ENCODE measurements at regions not wholly inside any gene's neighbourhood (a gene's known extent, or its start where the extent isn't known, plus 50 kb on each side); places are given as distances from the start of the nearest gene placed in this dataset.

DNA sequence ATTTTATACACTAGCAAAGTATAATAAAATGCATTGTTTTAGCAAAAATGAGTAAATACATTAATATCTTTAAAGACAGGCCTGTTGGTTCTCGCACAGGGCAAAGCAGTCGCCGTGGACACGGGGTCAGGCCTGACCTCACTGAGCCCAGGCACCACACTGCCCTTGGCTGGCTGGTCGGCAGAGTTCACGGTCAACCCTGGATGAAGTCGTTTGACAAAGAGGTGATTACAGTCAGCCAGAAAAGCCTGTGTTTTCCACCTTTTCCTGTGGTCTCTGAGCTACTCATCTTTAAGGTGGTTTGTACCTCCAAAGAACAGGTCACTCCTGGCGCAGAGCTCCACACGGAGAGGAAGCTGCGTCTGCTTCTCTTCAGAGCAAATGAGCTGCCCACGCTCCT, 191.5 kb downstream of the DLL1 start:
- ChIA-PET CTCF (ENCODE audit: partially characterized antibody) (no interaction called here), POLR2A (ENCODE audit: partially characterized antibody) (no interaction called here)
- Histone ChIP-seq H3K79me1 (ENCODE audit: low read depth, low read length) (no peaks in the 10 kb centered on the region), H2BK20ac (ENCODE audit: low read length) (no peak overlapping the region), H3K27me3 (replicated peaks in 1 of 4; ENCODE audit: control insufficient read depth in 3 of 4, extremely low read depth in 1 of 4, insufficient read depth in 3 of 4, low read length in 3 of 4) (no peaks in the 10 kb centered on the region), H3K23ac (ENCODE audit: insufficient read length) (no peak overlapping the region), H3K36me3 (ENCODE audit: control insufficient read depth in 2 of 4, insufficient read depth in 4 of 4, low read length in 3 of 4) (no peaks in the 10 kb centered on the region), H2BK15ac (ENCODE audit: low read length) (no peak overlapping the region), H2AFZ (ENCODE audit: low read length) (no peak overlapping the region), H3K14ac (ENCODE audit: insufficient read length) (no peak overlapping the region), H4K20me1 (replicated peaks in 1 of 2; ENCODE audit: control insufficient read depth in 1 of 2, insufficient read depth in 2 of 2, low read length in 2 of 2) (no peaks in the 10 kb centered on the region), H3K9ac (replicated peaks in 1 of 4; ENCODE audit: extremely low read depth in 1 of 4, low read depth in 3 of 4, low read length in 3 of 4) (no peak overlapping the region), H3K27ac (ENCODE audit: low read depth, low read length) (no peak overlapping the region), H2BK12ac (ENCODE audit: low read depth, low read length) (no peak overlapping the region), H3K79me2 (ENCODE audit: control insufficient read depth in 1 of 2, insufficient read depth in 2 of 2, low read length in 2 of 2) (no peaks in the 10 kb centered on the region), H3K4me3 (ENCODE audit: extremely low read depth in 1 of 4, insufficient read depth in 2 of 4, low read depth in 3 of 4, low read length in 4 of 4) (no peak overlapping the region), H3K56ac (replicated peaks; ENCODE audit: insufficient read length, low read depth, low read length) (no peak overlapping the region), H4K5ac (ENCODE audit: insufficient read length, low read depth, low read length) (no peak overlapping the region), H3K18ac (ENCODE audit: extremely low read depth, low read length) (no peak overlapping the region), H3K4me1 (replicated peaks in 1 of 4; ENCODE audit: control insufficient read depth in 3 of 4, insufficient read depth in 4 of 4, low read length in 3 of 4) (peaks cover 0 to 6% (median 1%) of the 10 kb centered on the region in 4 experiments; a peak in 1 of 7 replicates), H3K4me2 (ENCODE audit: insufficient read depth in 1 of 2, low read depth in 2 of 2, low read length in 2 of 2) (no peak overlapping the region), H2BK5ac (ENCODE audit: low read depth, low read length) (no peak overlapping the region), H3K9me3 (ENCODE audit: insufficient read depth in 2 of 2, low read depth in 1 of 2, low read length in 1 of 2) (peaks cover 0 to 3% of the 10 kb centered on the region in 2 experiments; a peak in 1 of 4 replicates), H3K4ac (replicated peaks; ENCODE audit: insufficient read length, low read depth, low read length) (no peak overlapping the region), H3K23me2 (ENCODE audit: low read depth, low read length) (no peaks in the 10 kb centered on the region), H4K8ac (ENCODE audit: extremely low read depth, insufficient read depth, low read length) (no peak overlapping the region), H2AK5ac (ENCODE audit: low read depth, low read length) (no peak overlapping the region), H4K91ac (replicated peaks; ENCODE audit: insufficient read length, low read length) (no peak overlapping the region), H2BK120ac (replicated peaks; ENCODE audit: low read depth, low read length) (no peak overlapping the region)
- TF ChIP-seq SRF (IDR thresholded peaks at IDR 0.05; ENCODE audit: low read depth, low read length) (no peak), SUZ12 (IDR thresholded peaks at IDR 0.05; ENCODE audit: low read length) (no peak), CBX5 (IDR thresholded peaks at IDR 0.05; ENCODE audit: low read depth, low read length) (no peak), CBX8 (IDR thresholded peaks at IDR 0.05; ENCODE audit: borderline replicate concordance, low read depth, low read length) (no peak), JUN (IDR thresholded peaks at IDR 0.05; ENCODE audit: low read depth, low read length) (no peak), TEAD4 (IDR thresholded peaks at IDR 0.05; ENCODE audit: low read depth, low read length) (no peak)
- FAIRE-seq (no peak), DNase-seq (ENCODE audit: low read depth in 1 of 2, low spot score in 2 of 2) (peak in 1 of 2 experiments; percentile 19)
- WGBS, 2 experiments (ENCODE audit: extremely low coverage in 1 of 2, insufficient coverage in 1 of 2, insufficient read length in 1 of 2, insufficient replicate concordance in 2 of 2, low coverage in 1 of 2, low lambda C conversion rate in 2 of 2, missing lambda C conversion rate in 1 of 2): 97% methylated on average over 11 of the region's 11 CpGs; no CpG with 5 or more reads in 1 of the 2 experiments

Data from H1 (cell line).